ENCODE measurements at regions not wholly inside any gene's neighbourhood (a gene's known extent, or its start where the extent isn't known, plus 50 kb on each side); places are given as distances from the start of the nearest gene placed in this dataset.
"Not testable (repeated sequence)": the region's sequence is repeated elsewhere in the genome, so short reads cannot be mapped to it uniquely, and the experiment has no call there.

GRCh38 chr1:169022648-169023047, 83.8 kb upstream of the ATP1B1 start:
- no peak for DNase-seq

DNA sequence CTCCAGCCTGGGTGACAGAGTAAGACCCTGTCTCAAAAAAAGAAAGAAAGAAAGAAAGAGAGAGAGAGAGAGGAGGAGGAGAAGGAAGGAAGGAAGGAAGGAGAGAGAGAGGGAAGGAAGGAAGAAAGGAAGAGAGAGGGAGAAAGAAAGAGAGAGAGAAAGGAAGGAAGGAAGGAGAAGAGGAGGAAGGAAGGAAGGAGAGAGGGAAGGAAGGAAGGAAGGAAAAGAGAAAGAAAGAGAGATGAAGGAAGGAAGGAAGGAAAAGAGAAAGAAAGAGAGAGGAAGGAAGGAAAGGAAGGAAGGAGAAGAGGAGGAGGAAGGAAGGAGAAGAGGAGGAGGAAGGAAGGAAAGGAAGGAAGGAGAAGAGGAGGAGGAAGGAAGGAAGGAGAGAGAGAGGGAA, 82.2 kb upstream of the ATP1B1 start:
- DNase-seq = no peak

GRCh38 chr1:169024800-169025271, 81.7 kb upstream of the ATP1B1 start:
- DNase-seq = no peak

DNA sequence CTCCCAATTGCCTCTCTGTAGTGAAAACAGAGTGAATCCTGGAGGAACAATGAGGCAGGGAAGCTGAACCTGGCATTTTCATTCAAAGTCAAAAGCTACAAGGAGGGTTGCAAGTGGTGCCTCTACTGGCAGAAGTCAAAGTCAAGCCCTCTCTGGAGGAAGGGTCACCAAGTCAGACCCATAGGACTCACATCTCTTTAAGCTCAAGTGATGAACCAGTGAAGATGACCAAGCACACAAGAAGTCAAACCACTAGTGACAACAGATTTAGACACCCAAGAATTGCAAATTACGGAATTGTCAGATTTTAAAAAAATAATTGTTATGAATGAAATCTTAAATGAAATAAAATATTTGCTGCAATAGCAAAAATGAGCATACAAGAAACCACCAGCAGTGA, 81.1 kb upstream of the ATP1B1 start:
- DNase-seq = no peak

- no peak for DNase-seq
Observed at GRCh38 chr1:169027607-169028320, 78.7 kb upstream of the ATP1B1 start.

DNA sequence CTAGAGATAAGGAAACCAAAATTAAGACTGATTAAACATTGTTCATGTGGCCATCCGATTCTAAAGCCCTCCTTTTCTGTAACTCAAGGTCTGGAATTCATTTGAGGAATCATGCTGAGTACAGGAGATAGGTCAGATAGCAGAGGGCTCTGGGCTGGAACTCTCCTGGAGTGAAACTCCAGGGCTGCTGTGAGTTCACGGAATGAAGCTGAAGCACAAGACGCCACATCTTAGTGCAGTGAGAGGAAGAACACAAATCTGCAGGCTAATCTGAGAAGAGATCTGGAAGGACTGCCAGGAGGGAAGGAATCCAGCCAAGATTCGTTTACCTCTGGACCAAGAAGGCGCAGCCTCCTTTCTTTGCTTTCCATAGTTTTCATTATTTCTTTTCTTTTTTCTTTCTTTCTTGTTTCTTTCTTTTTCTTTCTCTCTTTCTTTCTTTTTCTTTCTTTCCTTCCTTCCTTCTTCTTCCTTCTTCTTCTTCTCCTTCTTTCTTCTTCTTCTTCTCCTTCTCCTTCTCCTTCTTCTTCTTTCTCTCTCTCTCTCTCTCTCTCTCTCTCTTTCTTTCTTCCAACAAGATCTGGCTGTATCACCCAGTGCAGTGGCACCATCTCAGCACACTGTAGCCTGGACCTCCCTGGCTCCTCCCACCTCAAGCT, 74.8 kb upstream of the ATP1B1 start:
- no peak for DNase-seq

DNA sequence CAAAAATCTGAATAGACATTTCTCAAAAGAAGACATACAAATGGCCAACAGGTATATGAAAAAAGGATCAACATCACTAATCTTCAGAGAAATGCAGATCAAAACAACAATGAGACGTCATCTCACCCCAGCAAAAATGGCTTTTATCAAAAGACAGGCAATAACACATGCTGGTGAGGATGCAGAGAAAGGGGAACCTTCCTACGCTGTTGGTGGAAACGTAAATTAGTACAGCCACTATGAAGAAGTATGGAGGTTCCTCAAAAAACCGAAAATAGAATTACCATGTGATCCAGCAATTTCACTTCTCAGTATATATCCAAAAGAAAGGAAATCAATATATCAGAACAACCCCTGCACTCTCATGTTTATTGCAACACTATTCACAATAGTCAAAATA, 65.1 kb upstream of the ATP1B1 start:
- DNase-seq = no peak

DNA sequence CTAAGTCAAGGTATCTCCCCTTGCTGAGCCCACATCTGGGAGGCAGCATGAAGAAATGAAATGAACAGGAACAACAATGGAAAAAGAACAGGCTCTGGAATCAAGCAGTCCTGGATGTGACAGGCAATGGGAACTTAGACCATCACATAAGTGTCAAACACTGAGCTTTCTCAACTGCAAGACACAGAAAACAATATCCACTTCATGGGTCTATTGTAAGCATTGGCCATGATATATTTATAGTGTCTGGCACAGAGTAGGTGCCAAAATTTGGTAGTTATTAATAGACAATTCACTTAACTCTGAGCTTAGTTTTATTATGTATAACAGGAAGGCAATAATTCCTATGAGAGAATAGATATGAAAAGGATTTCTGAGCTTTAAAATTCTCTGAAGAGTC, 64.1 kb upstream of the ATP1B1 start:
- DNase-seq = no peak

- DNase-seq = no peak
Observed at GRCh38 chr1:169043823-169044222, 62.7 kb upstream of the ATP1B1 start.

- DNase-seq = no peak
Observed at GRCh38 chr1:169044296-169044695, 62.2 kb upstream of the ATP1B1 start.

DNA sequence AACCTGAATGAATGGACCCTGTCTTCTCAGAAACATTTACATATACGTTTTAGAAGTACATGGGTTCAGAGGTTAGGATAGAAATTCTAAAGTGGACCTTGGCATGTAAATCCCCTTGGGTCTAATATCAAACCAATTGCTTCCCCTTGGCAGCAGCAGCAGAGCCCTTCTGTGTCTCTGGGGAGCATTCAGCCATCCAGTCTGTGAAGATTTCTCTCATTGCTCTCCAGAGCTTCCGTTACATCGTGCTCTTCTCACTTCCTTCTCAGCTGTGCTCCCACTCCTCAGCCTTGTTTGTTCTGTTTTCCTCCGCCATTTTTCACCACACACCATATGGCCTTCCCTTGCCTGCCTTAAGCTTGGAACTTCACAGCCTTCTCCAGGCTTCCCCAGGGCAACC, 61.5 kb upstream of the ATP1B1 start:
- DNase-seq = no peak

DNA sequence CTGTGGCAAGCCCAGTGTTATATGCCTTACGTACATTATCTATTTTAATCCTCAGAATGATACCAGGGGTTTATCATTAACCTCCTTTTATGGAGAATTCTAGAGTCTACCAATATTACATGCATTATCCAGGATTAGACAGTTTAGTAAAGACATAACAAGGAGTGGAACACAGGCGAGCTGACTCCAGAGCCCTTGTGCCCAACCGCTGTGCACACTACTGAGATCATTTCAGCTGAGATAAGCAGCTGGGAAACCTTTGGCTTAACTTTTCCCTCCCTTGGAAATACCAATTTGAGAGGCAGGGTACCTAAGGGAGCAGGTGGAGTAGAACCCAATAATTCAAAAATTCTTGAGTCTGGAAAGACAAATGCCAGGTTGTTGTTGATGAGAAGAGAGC, 59.8 kb upstream of the ATP1B1 start:
- DNase-seq = no peak

DNA sequence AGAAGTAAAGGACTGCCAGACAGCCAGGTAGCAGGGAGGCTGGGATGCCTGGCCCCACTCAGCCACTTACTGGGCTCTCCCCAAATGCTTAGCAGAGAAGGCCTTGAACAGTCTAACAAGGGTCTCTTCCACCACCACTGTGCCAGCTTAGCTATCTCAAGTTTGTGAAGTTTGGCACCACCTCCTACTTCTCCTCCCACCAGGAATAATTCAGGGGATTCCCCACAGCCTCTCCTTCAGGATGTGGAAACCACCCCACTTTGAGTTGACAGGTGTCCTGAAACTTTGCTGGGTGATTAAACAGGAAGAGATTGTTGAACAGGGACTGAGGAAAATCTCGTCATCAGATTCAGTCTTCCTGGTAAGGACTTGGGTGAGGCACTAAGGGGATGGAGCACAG, 59.4 kb upstream of the ATP1B1 start:
- no peak for DNase-seq

DNA sequence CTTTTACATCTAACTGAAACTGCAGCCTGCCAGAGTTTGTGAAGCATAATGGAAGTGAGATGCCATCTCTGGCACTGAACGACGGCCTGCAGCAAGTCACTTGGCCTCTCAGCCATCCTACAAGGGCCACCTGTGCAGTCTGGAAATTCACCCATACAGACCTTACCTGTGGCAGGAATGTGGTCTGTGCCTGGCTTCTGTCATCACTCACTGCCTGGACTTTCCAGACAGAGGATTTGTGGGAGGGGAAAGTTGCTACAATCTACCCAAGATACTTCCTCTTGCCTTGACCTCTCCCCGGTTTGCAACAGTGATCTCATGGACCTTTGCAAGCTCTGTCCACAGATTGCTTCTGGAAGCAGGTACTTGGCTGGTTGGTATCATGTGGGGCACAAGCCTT, 58.4 kb upstream of the ATP1B1 start:
- DNase-seq = no peak

DNA sequence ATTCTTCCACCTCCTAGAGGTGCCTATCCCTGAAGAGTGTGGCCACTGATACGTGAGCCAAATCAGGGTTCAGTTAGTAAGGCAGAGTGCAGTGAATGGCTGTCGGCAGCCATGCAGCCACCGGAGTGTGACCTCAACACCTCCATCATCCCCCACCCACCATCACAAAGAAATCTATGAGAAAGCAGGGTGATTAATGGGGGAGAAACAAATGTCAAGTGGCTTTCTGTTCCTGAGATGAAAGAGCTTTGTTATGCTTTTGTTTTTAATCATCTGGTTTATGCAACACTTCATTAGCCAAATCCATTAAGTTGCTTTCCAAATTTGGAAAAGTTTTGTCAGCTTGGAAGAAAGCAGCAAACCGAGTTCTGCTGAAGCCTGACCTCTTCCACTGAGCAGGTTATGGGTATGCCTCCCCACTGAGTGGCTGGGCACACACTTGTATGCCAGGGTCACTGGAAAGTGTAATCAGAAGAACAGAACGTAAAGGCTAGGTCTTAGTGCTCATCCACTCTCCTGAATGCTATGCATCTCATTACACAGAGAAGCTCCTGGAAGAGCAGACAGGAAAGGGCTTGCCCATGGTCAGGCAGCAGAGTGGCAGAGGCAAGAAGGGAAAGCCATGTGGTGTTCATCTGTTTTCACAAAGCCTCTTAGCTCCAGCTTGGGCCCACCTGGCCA, 57.1 kb upstream of the ATP1B1 start:
- DNase-seq = no peak

- DNase-seq = no peak
Observed at GRCh38 chr1:169051171-169051570, 55.3 kb upstream of the ATP1B1 start.

GRCh38 chr1:169052171-169052570, 54.3 kb upstream of the ATP1B1 start:
- not testable (repeated sequence) for DNase-seq

DNA sequence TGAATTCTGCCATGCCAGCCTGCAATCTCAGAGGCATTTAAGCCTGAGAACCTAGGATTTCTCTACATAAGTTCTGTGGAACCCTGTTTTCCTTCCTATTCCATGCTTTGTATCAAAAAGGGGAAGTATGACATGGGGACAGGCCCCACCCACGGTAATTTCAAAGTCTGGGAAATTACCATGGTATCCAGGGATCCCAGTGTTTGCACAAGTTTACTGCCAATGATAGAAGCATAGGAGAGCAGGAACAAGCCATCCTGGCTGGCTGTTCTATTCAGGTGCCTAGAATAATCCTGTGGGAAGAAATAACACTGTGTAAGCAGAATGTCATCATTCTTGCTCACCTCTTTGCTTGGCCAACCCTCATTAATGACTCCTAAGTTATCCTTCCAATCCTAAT, 53.8 kb upstream of the ATP1B1 start:
- DNase-seq = no peak

DNA sequence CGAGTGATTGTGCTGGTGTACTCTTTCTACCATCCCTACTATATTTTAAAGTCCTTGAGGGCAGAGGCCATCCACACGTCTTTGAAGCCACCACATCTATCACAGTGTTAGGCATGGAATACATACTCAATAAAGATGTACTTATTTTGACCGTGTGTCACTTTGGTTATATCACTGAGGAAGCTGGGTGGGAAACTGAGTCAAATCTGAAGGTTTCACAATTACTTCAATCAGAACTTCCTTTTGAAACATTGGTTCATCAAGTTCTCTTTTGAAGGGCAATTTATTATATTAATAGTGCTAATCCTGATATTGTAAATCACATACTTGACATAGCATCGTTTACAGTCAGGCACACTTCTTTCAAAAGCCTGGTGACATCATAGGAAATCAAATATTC, 53.3 kb upstream of the ATP1B1 start:
- DNase-seq = no peak
